ENCODE measurements at regions not wholly inside any gene's neighbourhood (a gene's known extent, or its start where the extent isn't known, plus 50 kb on each side); places are given as distances from the start of the nearest gene placed in this dataset.
"Not testable (repeated sequence)": the region's sequence is repeated elsewhere in the genome, so short reads cannot be mapped to it uniquely, and the experiment has no call there.

DNA sequence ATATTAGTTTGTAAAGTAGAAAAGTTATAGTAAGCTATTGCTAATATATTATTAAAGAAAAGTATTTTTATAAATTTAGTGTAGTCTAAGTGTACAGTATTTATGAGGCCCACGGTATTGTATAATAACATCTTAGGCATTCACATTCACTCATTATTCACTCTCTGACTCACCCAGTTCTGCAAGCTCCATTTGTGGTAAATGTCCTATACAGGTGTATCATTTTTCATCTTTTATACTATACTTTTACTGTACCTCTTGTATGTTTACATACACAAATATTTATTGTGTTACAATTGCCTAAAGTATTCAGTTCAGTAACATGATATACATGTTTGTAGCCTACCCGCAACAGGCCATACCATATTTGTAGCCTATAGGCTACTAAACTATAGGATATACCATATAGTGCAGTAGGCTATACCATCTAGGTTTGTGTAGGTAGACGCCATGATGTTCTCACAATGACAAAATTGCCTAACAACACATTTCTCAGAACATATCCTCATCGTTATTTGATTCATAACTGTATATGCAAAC lies 246.8 kb upstream of the ALCAM start:
- no peak for DNase-seq (ENCODE audit: low read depth)

DNA sequence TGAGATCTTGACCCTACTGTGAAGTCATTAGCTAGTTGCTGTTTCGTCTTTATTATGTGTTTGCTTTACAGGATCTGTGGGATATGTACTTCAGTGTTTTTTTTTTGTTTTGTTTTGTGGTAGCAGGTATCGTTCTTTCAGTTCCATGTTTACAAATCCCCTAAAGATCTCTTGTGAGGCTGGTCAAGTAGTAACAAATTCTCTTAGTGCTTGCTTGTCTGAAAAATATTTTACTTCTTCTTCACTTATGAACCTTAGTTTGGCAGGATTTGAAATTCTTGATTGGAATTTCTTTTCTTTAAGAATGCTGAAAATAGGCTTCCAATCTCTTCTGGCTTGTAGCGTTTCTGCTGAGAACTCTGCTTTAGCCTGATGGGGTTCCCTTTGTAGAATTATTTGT lies 235.8 kb upstream of the ALCAM start:
- no peak for DNase-seq (ENCODE audit: low read depth)

GRCh38 chr3:105137911-105138310 lies 228.8 kb upstream of the ALCAM start:
- DNase-seq (ENCODE audit: low read depth), result no peak

DNA sequence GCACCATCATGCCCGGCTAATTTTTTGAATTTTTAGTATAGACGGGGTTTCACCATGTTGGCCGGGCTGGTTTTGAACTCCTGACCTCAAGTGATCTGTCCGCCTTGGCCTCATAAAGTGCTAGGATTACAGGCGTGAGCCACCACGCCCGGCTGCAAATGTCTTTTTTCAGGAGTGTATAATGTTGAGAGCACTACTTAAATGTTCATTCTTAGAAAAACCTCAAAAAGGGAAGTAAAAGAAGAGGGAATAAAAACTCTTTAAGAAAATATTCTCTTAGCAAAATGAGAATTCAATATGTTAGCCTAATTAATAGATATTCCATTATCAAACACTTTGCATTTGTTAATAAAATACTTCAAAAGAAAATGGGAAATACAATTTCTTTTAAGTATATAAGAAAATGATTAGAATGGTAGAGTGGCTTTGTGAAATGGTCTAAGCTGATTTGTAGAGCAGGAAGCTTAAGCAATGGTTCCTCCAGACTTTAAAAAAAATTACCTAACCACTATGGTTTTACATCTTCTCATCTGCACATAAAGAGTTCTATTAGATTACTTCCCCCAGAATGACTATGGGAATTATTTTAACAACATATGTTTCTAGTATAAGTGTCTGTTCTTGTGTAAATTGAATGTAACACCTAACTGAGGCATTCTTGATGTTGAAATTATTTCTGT lies 226.7 kb upstream of the ALCAM start:
- no peak for DNase-seq (ENCODE audit: low read depth)

GRCh38 chr3:105140899-105141367 lies 225.8 kb upstream of the ALCAM start:
- DNase-seq (ENCODE audit: low read depth), result no peak

GRCh38 chr3:105144837-105145236 lies 221.9 kb upstream of the ALCAM start:
- DNase-seq (ENCODE audit: low read depth), result no peak

DNA sequence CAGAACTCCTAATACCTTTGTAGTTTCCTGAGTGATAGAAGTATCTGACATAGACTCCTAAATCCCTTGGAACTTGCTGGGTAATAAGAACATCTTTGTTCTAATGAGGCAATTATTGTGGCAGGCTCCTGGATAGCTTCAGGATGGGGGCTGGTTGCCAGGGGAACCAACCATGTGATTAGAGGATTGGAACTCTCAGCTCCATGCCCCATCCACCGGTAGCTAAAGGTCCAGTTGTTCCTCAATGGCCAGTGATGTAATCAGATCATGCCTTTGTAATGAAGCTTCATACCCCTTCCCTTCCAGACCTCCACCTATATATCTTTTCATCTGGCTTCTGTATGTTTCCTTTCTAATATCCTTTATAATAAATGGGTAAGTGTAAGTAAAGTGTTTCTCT lies 221.2 kb upstream of the ALCAM start:
- no peak for DNase-seq (ENCODE audit: low read depth)

- not testable (repeated sequence) for DNase-seq (ENCODE audit: low read depth)
Measured at GRCh38 chr3:105149197-105149596, 217.5 kb upstream of the ALCAM start.

GRCh38 chr3:105152987-105153386 lies 213.7 kb upstream of the ALCAM start:
- DNase-seq (ENCODE audit: low read depth), result no peak

DNA sequence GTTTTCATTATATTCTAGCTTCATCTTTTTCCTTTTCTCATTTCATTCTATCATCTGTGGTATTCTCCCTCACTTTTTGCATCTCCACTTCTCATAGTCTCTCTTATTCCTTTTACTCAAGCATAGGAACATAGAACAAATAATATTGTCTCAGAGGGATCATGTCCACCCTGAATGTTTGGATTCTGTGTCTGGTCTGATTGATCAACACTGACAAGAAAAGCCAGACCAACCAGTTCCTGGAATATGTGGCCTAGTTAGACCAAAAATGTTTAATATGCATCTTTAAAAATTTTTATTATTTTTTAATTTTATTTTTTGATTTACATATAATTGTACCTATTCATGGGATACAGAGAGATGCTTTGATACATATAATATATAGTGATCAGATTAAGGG lies 212.0 kb upstream of the ALCAM start:
- no peak for DNase-seq (ENCODE audit: low read depth)

DNA sequence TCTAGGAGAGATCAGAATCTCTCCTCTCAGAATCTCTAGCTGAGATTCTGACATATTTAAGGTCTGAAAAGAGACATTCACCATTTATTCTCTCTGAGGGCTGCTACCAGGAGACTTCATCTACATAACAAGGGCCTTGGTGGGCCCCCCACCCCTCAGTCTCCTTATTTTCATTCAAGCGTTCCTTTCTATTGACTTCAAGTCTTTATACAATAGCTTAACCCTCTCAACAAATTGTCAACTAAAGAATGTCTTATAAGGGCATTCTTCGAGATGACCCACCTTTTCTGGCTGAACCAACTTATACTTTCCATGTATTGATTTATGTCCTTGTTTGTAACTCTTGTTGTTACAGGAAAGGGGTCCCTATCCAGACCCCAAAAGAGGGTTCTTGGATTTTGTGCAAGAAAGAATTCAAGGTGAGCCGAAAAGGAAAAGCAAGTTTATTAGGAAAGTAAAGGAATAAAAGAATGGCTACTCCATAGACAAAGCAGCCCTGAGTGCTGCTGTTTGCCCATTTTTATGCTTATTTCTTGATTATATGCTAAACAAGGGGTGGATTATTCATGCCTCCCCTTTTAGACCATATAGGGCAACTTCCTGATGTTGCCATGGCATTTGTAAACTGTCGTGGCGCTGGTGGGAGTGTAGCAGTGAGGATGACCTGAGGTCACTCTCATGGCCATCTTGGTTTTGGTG lies 209.5 kb upstream of the ALCAM start:
- DNase-seq (ENCODE audit: low read depth), result no peak

- no peak for DNase-seq (ENCODE audit: low read depth)
Measured at GRCh38 chr3:105157766-105158085, 209.0 kb upstream of the ALCAM start.

DNA sequence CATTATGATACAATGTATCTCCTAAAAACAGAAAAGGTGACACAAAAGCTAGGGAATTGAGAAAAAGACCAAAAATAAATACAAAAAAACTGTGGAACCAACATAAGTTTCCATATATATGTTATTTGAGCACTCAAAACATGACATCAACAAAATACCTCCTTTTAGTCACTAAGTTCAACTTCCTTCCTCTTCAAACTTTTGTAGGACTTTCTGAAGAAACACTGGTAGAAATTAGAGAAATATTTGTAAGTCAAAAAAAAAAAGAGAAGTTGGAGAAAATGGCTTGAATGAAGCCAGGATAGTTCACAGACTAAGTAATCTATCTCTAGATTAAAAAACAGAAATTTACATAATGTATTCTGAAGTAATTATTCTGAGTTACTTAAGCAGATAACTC lies 208.4 kb upstream of the ALCAM start:
- DNase-seq (ENCODE audit: low read depth), result no peak

- DNase-seq (ENCODE audit: low read depth), result no peak
Measured at GRCh38 chr3:105162448-105162847, 204.3 kb upstream of the ALCAM start.

DNA sequence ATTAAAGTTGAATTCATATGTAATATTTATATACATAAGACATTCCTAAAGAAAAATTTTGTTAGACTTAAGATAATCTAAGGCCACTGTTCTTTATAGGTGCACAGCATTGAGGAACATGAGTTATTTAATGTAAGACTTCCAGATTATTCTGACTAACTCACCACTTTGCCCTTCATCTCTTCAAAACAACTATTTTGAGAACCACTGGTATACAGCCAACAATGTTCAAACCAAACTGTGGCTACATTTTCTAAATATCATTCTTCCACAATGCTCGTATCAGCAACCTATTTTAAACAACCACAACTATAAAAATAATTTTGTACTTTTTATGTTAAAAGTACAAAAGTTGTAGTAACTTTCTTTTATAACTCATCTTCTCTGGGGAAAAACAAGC lies 199.8 kb upstream of the ALCAM start:
- DNase-seq (ENCODE audit: low read depth), result no peak

DNA sequence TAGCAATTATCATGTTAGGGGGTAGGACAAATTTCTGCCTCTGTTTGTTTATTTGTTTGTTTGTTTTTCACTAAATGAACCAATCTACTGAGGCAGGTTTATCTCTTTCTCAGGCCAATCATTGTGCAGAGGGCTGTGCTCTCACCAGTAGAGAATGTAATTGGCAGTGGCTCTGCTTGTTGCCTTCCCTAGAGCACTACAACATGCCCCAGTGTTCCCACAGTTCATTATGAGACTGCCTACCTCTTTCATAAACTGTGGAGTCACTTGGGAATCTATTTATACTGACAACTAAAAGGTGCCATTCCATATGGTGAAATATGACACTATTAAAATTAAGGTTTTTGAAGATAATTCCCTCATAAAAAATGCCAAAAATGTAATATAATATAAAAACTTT lies 196.3 kb upstream of the ALCAM start:
- DNase-seq (ENCODE audit: low read depth), result no peak

DNA sequence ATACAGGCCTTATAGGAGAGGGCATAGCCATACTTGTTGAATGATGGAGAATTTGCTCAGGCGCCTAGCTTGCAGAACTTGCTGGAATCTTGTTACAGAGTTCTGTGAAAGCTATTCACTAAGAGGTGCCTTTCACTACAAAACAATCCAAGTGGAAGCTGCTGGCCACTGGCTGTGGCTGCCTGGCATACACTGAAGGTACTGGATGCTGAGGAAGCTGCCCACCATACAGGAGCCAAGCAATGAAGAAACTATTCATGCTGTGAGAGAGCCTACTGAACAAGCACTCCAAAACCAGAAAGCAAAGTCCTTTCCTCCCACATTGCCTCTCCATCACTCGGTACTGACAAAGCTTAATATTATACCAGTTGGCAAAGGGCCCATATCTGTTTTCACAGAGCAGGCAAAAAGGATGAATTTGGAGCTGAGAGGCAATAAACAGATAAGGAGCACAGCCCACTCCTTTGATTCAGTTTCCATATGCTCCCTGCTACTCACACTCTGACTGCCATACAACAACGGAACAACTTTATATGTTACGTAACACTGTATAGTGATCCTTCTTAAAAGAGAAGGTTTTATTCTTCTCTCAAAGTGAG lies 192.6 kb upstream of the ALCAM start:
- no peak for DNase-seq (ENCODE audit: low read depth)

GRCh38 chr3:105177576-105177975 lies 189.1 kb upstream of the ALCAM start:
- DNase-seq (ENCODE audit: low read depth), result no peak

DNA sequence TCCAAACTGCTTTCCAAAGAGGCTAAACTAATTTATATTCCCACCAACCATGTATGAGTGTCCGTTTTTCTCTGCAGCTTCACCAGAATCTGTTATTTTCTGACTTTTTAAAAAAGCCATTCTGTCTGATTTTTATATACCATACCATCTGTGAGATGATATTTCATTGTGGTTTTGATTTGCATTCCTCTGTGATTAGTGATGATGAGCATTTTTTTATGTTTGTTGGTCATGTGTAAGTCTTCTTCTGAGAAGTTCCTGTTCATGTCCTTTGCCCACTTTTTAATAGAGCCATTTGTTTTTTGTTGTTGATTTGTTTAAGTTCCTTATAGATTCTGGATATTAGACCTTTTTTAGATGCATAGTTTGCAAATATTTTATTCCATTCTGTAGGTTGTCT lies 179.4 kb upstream of the ALCAM start:
- DNase-seq (ENCODE audit: low read depth), result no peak

DNA sequence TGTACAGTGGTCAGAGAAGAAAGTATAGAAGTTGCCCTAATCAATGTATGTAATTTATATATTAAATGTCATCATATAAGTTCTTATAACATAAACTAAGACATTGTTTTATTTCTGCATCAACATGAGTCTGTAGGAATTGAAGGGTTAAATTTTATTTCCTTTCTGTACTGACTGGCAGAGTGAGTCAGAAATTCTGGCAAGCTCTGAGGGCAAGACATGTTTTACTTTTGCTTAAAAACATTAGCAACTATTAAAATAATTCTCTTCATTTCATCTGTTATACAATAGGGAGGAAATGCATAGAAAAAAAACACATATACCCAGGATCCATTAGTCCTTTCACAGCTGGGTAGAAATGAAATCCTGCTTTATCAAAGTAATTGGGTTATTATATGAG lies 171.4 kb upstream of the ALCAM start:
- no peak for DNase-seq (ENCODE audit: low read depth)

- DNase-seq (ENCODE audit: low read depth), result no peak
Measured at GRCh38 chr3:105197863-105198262, 168.8 kb upstream of the ALCAM start.

DNA sequence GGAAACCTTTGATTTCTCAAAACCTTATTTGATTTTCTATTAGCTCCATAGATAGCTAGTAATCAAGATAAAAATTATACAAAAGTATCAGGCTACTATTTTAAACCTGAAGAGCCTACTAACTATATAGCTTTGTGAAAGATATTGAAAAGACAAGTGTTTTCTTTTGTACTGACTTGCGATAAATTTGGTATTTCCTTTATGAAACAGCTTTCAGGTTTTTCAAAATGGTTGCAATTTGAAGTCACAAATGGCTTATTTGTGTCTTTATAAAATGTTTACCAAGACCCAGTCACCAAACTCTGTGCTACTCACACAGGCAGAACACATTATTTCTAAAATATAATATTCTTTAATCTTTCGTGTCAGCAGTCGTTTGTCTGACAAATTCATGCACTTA lies 167.5 kb upstream of the ALCAM start:
- no peak for DNase-seq (ENCODE audit: low read depth)

- DNase-seq (ENCODE audit: low read depth), result no peak
Measured at GRCh38 chr3:105210141-105210540, 156.6 kb upstream of the ALCAM start.

Measured in stimulated activated CD8-positive, alpha-beta memory T cell treated with anti-CD3 and anti-CD28 coated beads, Interleukin-4, amount 100 ng/mL, for 24 hours (primary cell).